Hepatic stellate cell (primary cell): ENCODE measurements at regions not wholly inside any gene's neighbourhood (a gene's known extent, or its start where the extent isn't known, plus 50 kb on each side); places are given as distances from the start of the nearest gene placed in this dataset.

ENCODE experiments used
- DNase-seq: peaks from one replicate; pipeline ENCODE4 v3.0.0; 2011; ENCODE audit warnings: low spot score

DNA sequence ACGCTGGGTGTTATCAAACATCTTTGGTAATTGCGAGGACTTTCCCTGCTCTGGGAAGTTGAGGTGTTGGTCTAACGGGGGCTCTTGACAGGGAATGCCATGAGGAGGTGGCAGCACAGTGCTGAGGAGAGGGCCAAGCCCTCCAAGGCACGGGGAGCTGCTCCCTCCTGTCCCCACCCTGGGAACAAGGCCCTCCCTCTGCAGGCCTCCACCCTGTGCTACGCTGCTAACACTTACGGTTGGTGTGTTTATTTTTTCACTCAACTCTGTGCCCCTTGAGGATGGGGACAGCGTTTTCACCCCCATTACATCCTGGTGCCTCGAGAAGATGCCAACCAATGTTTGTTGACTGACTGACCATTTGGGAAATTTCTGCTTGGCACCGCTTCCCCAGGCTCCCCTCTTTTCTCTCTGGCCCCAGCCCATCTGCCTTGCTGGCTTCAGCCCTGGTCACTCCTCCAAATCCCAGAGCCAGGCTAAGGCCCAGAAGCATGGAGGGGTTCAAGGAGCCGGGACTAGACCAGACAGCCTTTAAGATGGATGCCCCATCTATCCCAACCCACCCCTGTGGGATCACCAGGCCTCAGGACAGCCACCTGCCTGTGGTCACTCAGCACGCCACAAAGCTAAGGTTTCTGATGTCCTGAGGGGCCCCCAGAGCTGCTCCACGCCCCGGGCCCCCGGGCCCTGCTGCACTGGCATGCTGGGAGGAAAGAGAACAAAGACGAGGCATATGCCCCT, 125.7 kb downstream of the BARX1 start:
- no peak for DNase-seq

DNA sequence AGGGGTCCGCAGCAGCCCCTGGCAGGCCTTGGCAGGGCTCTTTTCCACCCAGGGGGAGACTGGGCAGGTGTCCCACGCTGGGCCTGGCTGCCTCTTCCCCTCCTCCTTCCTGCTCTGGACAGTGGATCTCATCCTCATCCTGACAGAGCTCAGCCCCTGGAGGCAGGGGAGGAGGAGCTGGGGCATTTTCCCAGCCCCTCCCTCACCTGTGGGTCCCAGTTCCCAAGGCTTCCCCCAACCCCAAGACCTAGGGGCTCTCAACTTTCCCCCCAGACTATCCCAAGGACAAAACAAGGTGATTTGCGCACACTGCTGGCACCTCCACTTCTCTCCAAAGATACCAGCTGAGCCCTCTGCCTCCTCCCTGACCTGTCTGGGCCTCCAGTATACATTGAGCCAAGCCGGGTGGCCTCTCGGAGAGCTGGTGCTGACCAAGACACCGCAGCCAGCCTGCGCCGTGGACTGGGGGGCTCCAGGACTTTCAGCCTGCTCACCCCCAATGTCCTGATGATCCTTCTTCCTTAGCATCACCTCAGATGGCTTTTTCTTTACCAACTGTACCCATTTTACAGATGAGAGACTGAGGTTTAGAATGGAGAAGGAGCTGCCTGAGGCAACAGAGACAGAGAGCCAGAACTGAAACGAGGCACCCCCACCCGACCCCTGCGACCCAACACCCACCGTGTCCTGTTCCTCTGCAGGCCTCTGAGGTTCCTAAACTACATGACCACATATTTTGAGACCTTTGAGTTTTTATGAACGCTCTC, 126.6 kb downstream of the BARX1 start:
- no peak for DNase-seq

DNA sequence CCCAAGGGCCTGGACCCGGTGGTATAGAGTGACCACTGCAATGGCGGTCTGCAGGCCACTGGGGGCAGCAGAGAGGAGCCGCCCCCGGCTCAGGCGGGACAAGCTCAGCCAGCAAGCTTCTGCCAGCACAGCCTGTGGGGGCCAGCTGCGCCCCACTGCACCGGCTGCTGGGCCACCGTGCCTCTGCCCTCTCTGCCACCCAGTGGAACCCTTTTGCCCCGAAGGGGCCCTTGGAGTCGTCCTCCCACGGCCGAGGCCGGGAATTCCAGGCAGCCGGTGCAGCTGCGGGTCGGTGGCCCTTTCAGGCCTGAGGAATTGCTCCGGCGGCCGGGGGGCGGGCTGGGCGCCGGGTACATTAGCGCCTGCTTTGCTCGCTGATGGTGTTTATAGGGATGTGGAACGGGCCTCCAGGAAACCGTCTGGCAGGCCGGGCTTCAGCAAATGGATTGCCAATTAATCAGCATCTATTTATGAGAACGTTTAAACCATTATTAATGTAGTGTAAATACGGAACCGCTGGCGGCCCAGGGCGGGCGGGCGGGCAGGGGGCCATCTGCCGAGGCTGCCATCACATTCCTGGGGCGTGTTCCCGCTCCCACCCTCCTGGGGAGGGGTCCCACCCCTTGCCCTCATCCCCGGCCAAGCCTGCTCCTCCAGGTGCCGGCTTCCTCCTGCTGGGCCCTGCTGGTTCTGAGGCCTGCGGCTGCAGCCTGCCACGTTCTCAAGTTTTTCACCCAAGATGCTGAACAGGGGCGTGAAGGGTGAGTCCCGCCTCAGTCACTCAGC, 127.4 kb downstream of the BARX1 start:
- DNase-seq = peak; percentile 84

DNA sequence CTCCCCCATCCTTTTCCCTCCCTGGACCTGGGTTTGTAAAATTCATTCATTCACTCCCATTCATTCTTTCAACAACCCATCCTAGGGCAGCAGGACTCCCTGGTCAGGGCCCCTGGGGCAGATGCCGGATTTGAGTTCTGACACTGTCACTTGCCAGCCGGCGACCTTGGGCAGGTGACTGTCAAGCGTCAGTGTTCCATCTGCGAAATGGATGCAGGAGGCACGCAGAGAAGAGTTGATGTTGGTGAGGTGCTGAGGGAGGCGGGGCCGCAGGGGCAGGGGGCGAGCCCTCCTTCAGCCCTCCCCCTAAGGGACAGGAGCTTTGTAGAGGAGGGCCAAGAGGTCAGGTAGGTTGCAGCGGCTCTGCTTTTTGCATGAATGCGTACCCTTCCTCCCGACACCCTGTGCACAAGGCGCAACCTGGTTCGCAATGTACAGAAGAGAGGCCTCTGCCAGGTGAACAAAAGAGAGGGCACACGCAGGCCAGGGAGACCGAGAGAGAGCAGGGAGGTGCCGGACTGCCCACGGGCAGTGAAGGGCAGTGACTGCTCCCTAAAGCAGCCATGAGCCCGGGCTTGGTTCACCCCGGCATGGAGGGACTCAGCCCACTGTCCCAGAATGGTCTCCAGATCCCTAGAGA, 128.1 kb downstream of the BARX1 start:
- DNase-seq = no peak

DNA sequence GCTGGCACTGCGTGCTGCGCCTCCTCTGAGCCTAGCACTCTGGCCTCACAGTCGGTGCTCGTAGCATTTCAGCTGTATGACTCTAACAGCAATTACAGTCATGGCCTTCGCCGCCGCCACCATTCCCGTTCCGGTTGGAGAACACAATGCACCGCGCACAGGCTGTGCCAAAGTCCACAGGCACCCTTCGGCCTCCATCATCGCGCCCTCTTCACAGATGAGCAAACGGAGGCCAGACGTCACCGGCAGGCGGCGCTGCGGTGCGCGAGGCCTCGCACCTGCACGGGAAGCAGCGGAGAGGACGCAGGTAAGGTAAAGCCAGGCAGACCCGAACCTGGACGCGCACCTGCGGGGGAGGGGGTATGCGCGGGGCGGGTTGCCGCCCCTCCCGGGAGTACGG, 128.9 kb downstream of the BARX1 start:
- no peak for DNase-seq

DNA sequence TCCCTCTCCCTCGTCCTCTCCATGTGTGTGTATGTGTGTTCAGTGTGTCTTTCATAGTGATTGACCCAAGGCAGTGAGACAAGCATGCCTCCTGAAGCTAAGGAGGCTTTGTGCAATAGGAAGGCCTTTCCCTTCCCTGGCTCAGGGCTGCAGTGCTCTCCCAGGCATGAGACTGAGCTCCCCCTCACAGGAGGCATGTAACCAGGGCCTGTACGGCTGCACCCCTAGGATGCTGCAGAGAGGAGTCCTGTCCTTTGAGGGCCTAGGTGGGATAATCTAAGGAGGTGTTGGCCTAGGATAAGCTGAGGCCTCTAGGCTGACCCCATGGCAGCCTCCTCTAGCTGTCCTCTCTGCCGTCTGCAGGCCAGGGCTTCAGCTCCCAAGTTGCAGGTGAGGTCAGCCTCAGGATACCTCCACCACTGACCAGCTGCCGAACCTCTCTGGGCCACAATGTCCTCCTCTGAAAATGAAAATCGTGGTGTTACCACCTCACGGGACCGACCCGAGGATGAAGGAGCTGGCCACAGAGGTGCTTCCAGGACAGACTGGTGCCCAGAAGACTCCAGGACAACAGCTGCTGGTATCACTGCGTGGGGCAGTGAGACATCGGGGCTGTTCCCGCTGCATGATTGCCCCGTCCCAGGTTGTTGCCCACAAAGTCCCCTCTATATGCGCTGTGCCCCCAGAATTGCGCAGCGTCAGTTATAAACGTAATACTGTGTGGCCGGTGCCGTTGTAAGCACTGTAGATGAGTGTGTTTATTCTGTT, 129.6 kb downstream of the BARX1 start:
- no peak for DNase-seq

DNA sequence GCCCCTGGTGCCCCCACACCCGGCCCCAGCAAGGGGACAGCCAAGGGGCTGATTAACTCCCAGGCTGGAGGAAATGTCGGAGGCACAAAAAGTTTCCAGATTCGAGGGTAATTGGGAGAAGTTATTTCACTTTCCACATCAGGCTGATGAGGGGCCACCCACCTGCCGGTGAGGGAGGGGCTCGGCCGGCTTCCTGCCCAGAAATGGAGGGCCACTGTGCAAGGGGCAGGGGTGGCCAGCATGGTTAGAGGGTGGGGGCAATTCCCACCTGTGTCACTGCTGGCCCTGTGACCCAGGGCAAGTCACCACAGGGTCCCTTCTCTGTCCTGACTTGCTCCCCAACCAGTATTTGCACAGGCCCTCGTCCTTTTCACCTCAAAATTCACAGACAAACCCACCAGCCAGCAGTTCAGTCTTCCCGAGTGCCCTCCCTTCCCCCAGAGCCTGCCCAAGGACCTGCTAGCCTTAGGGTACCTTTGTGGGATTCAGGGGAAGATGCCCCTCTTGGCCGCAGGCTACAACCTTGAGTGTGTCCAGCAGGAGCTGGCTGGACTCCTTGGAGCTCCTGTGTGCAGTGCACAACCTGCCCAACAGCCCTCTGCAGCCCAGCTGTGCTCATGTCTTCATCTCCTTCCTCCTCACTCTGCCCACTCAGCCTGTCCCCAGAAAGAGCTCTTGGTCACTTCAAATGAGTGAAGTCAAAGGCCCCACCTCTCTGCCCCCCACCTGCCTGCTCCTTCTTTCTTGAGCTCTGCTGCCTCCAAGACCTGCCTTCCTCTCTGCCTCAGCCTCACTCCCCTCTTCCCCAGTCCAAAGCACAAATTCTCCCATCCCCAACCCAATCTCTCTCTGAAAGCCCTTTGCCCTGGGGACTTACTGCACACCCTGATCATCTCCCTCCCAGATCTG, 130.5 kb downstream of the BARX1 start:
- no peak for DNase-seq

DNA sequence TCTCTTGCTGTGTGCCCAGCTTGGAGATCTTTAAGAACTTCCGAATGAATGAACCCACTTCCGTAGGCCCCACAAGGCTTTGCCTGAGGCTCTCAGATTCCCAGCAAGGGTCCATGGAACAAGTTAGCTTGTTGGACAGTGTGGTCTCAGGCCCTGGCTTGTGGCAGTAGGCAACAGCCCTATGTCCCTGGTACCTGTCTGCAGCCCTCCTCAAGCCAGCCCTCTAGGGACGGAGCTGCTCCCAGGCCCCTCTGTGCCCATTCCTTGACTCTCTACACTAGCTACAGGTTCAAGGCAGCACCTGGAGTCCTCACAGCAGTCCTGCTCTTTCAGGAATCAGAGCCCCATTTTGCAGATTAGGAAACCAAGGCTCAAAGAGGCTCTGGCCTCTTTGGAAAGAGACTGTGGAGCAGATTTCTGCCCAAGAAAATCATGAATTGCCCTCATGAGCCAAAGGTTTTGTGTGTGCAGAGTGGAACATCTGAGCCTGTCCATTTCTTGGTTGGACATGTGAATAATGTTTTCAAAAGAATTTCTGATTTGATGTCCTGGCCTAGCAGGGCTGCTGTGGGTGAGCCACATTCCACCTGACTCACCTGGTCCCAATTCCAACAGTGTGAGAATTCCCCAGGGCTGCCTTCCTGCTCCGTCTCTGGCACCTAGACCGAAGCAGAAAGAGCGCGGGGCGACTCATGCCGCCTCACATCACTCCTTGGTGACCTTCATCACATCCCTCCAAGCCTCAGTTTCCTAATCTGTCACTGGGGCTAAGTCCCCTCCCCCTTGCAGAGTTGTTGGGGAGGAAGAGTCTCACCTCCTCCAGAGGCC, 131.7 kb downstream of the BARX1 start:
- no peak for DNase-seq

DNA sequence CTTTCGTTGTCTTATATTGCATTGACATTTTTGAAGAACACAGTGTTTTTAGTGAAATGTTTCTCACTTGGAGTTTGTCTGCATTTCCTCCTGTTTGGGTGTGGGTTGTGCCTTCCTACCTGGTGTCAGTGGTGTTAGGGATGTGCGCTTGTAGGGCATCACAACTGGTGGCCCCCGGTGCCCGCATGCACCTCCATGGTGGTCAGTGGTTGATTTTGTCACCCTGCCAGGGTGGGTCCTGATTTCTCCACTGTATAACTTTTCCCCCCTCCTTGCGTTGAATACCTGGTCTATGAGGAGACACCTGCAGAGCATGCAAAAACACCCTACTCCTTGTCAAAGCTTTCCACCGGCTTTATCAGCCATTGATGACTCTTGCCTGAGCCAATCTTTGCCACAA, 132.9 kb downstream of the BARX1 start:
- DNase-seq = no peak

DNA sequence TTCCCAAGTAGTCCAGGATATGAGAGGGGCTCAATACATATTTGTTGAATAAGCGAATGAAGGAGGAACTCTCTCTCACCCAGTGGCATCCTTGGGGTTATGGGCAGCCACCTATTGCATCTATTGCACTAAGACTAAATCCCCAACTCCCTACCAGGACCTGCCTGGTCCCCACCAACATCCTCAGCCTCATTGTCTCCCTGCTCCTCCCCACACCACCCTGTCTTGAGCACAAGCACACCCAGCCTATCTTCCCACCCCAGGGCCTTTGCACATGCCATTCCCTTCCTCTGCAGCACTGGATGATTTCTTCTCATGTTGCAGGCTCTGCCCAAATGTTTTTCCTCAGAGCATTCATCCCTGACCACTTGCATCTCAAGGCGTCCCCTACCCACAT, 133.8 kb downstream of the BARX1 start:
- no peak for DNase-seq

DNA sequence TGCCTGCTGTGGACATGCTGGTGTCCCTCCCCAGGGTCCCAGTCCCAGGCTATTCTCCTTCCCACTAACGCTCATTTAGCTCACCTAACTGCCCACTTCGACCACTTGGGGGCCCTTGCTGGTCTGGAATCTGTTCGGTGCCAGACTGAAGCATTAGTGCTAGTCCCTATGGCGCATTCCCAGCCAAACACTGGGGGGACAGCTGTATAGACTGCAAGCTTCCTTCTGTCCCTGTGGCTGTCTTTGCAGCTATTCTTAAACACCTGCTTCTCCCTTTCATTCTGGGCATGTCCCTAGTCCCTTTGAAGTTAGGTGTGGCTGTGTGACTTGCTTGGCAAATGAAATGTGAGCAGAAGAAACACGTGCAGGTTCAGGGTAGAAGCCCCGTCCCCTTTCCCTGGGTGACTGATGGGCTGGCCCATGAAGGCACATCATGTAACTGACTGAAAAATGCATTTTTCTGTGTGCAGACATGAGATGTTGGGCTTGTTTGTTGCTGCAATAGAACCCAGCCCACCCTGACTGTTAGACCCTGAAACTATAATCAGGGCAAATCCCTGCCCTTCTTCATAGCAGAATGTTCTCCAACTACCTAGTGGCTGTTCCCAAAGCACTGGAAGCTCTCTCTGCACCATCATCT, 134.4 kb downstream of the BARX1 start:
- DNase-seq = peak; percentile 6

DNA sequence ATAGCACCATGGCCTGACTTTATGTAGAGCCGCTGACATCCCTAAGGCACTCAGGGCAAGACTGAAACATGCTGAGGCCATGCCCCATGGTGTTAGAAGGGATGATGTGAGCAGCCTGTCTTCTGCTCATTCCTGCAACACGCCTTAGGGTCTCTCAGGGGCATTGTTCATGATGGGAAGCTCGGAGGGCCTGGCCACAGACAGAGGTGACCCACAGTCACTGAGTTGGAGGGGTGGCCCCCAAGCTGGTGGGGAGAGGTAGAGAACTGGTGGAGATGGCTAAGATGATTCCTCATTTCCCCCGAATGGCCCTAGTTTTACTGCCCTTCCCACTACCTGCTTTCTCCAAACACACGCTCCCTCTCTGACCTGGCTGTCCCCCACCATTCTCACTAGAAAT, 135.2 kb downstream of the BARX1 start:
- DNase-seq = peak; percentile 1

DNA sequence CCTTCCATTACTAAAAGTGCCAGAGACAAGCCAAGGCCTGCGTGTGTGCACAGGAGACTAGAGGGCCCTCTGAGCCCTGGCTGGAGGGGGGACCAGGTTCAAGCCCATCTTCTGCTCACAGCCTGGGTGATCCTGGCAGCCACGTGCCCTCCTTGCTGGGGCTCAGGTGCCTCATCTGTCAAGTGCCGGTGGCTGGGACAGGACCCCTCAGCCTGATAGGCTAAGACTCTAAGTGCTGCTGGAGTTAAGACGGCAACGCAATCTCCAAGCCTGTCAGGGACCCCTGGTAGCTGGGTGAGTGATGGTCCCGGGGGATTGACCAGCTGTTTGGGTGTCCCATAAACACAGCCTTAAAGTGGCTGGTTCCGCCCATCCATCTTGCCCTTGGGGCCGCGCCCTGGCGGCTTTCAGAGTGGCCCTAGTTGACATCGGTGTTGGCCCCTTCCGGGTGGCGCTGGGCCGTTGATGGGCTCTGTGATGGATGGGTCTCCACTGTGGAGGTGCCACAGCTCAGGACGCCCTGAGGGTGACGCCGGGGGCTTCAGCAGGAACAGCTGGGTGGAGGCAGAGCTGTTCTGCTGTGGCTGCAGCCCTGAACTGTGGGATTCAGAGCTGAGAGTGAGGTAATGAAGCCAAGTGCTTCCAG, 136.2 kb downstream of the BARX1 start:
- DNase-seq = peak; percentile 2

DNA sequence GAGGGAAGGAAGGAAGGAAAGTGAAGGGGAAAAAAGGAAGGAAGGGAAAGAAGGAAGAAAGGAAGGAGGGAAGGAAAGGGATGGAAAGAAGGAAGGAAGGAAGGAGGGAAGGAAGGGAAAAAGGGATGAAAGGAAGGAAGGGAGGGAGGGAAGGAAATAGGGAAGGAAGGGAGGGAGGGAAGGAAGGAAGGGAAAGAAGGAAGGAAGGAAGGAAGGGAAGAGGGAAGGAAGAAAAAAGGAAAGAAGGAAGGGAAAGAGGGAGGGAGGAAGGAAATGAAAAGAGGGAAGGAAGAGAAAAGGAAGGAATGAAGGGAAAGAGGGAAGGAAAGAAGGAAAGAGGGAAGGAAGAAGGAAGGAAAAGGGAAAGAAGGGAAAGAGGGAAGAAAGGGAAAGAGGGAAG, 136.9 kb downstream of the BARX1 start:
- no peak for DNase-seq

DNA sequence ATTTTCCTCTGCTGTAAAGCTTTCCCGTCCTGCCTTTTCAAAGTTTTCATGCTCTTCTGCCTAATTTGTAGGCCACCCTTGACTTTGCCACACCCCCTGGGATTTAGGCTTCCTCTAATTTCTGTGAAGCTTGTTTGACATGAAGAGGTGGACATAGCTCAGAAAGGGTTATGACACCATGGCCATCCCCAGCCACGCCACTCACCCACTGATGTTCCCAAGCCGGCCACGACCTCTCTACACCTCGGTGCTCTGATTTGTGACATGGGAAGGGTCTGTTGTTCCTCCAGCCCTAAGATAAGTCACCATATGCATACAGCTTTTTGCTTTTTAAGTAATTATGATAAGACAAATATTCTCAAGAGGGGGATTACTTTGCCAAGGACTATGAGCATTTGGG, 139.5 kb downstream of the BARX1 start:
- DNase-seq = peak; percentile 1

DNA sequence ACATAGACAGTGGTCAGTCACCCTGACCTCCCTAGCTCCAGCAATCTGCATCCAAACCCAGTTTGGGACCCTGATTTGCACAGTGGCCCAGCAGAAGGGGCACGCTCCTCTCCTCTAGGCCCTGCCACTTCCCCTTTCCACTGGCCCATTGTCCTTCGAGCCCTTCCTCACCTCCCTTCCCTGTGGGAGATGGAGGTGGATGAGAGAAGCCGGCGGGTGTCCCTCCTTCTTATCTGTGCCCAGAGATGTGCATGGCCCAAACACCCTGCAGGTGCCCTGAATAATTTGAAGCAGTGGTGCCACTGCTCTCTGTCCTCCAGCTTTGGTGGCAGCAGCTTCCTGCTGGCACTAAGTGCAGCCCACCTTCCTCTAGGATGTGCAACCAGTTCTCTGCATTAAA, 140.0 kb downstream of the BARX1 start:
- no peak for DNase-seq

DNA sequence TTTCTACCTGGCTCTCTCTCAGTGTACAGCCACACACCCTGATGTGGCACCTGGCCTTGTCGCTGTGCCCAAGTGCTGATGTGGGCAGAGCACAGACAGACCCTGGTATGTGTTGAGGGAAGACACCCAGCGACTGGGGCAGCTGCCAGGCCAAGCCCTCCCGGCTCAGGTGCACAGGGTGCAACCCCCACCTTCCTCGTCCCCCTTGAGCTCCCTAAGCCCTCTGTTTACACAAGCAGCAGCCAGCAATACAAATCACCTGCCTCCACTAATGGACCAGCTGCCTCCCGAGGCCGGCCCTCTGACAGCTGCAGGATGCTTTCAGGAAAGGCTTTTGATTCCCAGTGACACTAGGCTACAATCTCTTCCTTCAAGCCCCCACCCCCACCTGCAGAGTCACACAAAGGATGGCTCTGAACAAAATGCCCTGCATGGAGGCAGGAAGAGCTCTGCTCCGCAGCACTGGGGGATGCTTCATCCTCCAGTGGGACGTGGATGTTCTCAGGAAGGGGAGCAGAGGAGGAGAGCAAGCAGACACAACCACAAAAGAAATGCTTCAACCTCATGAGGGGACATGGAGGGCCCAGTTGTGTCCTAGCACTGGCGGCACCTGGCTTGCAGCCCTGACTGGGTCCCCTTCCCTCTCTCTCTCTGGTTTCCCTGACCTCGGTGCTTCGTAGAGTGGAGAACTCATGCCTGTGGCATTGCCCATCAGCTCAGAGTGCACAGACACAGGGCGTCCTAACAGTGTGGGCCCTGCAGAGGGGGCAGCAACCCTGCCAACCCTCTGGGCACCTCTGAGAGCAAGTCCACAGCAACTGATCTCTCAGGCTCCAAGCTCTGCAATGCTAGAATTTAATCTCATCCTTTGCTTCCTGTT, 140.8 kb downstream of the BARX1 start:
- DNase-seq = peak; percentile 1
